Breast epithelium (tissue), 4 donors: ENCODE measurements at regions not wholly inside any gene's neighbourhood (a gene's known extent, or its start where the extent isn't known, plus 50 kb on each side); places are given as distances from the start of the nearest gene placed in this dataset.
"Not testable (repeated sequence)": the region's sequence is repeated elsewhere in the genome, so short reads cannot be mapped to it uniquely, and the experiment has no call there.

Experiments used
- DNase-seq, 2 donors: peaks; one replicate each; pipeline ENCODE4 v3.0.0-alpha.2; 2019; ENCODE audit warnings: low spot score in 2 of 2
- H3K27ac ChIP-seq, 2 donors: fragments of 200-600 bp; sonication (generic) in 1 of 2; one replicate each; pipeline ENCODE4 v1.5.1; 2016 to 2019; ENCODE audit warnings: mild to moderate bottlenecking in 1 of 2
- H3K27me3 ChIP-seq, 2 donors: fragments of 200-600 bp; sonication (generic) in 1 of 2; one replicate each; pipeline versions ENCODE4 v1.5.1 to v1.6.0; 2017 to 2019; ENCODE audit warnings: control low read depth in 1 of 2, mild to moderate bottlenecking in 1 of 2
- H3K36me3 ChIP-seq: fragments of 200-600 bp; one replicate; pipeline ENCODE4 v1.5.1; 2019
- H3K4me1 ChIP-seq, 2 donors: fragments of 200-600 bp; sonication (generic); one replicate each; pipeline ENCODE4 v1.5.1; 2016 to 2019; ENCODE audit warnings: control low read depth in 1 of 2
- H3K4me3 ChIP-seq, 3 donors: fragments of 200-600 bp; sonication (generic); 1 replicate in 2 of 3; 2 replicates in 1 of 3; pipeline ENCODE4 v1.5.1; 2016 to 2019; ENCODE audit warnings: mild to moderate bottlenecking in 3 of 3, moderate library complexity in 2 of 3
- H3K9me3 ChIP-seq, 2 donors: fragments of 200-600 bp; sonication (generic) in 1 of 2; one replicate each; pipeline ENCODE4 v1.5.1; 2016 to 2019; ENCODE audit warnings: control low read depth in 1 of 2
- CTCF ChIP-seq, 3 donors: fragments of 450-650 bp; IDR thresholded peaks; one replicate each; pipeline ENCODE4 v1.5.1; 2016 to 2017; ENCODE audit warnings: antibody characterized with exemption in 3 of 3, mild to moderate bottlenecking in 3 of 3, moderate library complexity in 3 of 3
- POLR2A ChIP-seq: fragments of 450-650 bp; IDR thresholded peaks from one replicate; pipeline ENCODE4 v1.6.1; 2016; ENCODE audit warnings: antibody characterized with exemption, mild to moderate bottlenecking, moderate library complexity
- POLR2AphosphoS5 ChIP-seq, 3 donors: sonication (generic); formaldehyde crosslinking; IDR thresholded peaks; one replicate each; pipeline ENCODE4 v1.6.1; 2017; ENCODE audit warnings: antibody characterized with exemption in 3 of 3
- intact Hi-C: fragments of 100-400 bp; cut with DNase I; formaldehyde crosslinking; loops from one replicate; pipeline ENCODE4 v1.15.1; 2023; ENCODE audit warnings: low total_unique reads

- Histone ChIP-seq H3K27me3 (no peaks in the 10 kb centered on the region), H3K27ac (no peak overlapping the region), H3K4me3 (no peak overlapping the region), H3K4me1 (no peaks in the 10 kb centered on the region), H3K9me3 (no peaks in the 10 kb centered on the region), H3K36me3 (no peaks in the 10 kb centered on the region)
- TF ChIP-seq POLR2AphosphoS5 (IDR thresholded peaks at IDR 0.05) (no peak), CTCF (IDR thresholded peaks at IDR 0.05) (no peak), POLR2A (no peak)
- intact Hi-C loops = no loop called here
- no peak for DNase-seq
Measured at GRCh38 chr5:74391410-74391809, 249.1 kb downstream of the ENC1 start.

- no peaks in the 10 kb centered on the region for H3K9me3 ChIP-seq
- H3K4me1 ChIP-seq = no peaks in the 10 kb centered on the region
- no peak overlapping the region for H3K4me3 ChIP-seq
- H3K27ac ChIP-seq = no peak overlapping the region
- intact Hi-C loops = no loop called here
- no peaks in the 10 kb centered on the region for H3K27me3 ChIP-seq
- TF ChIP-seq CTCF (IDR thresholded peaks at IDR 0.05) (no peak), POLR2A (no peak), POLR2AphosphoS5 (IDR thresholded peaks at IDR 0.05) (no peak)
- DNase-seq = no peak
- no peaks in the 10 kb centered on the region for H3K36me3 ChIP-seq
Measured at GRCh38 chr5:74390822-74391221, 249.7 kb downstream of the ENC1 start.

GRCh38 chr5:74390306-74390637, 250.3 kb downstream of the ENC1 start:
- no peaks in the 10 kb centered on the region for H3K9me3 ChIP-seq
- intact Hi-C loops = no loop called here
- H3K4me1 ChIP-seq = no peaks in the 10 kb centered on the region
- H3K36me3 ChIP-seq = no peaks in the 10 kb centered on the region
- no peak overlapping the region for H3K27ac ChIP-seq
- H3K4me3 ChIP-seq = no peak overlapping the region
- H3K27me3 ChIP-seq = no peaks in the 10 kb centered on the region
- no peak for TF ChIP-seq POLR2AphosphoS5 (IDR thresholded peaks at IDR 0.05)
- TF ChIP-seq CTCF (IDR thresholded peaks at IDR 0.05) = no peak
- TF ChIP-seq POLR2A = no peak
- no peak for DNase-seq

- no peak overlapping the region for H3K4me3 ChIP-seq
- intact Hi-C loops = no loop called here
- H3K27ac ChIP-seq = no peak overlapping the region
- H3K27me3 ChIP-seq = no peaks in the 10 kb centered on the region
- H3K4me1 ChIP-seq = no peaks in the 10 kb centered on the region
- no peak for DNase-seq
- no peaks in the 10 kb centered on the region for H3K9me3 ChIP-seq
- no peak for TF ChIP-seq CTCF (IDR thresholded peaks at IDR 0.05)
- no peak for TF ChIP-seq POLR2AphosphoS5 (IDR thresholded peaks at IDR 0.05)
- no peak for TF ChIP-seq POLR2A
- no peaks in the 10 kb centered on the region for H3K36me3 ChIP-seq
Measured at GRCh38 chr5:74389531-74390305, 250.8 kb downstream of the ENC1 start.

GRCh38 chr5:74388411-74388810, 252.1 kb downstream of the ENC1 start:
- H3K4me1 ChIP-seq, H3K36me3 ChIP-seq, H3K27ac ChIP-seq, H3K27me3 ChIP-seq, H3K9me3 ChIP-seq, DNase-seq, H3K4me3 ChIP-seq, intact Hi-C loops: not testable (repeated sequence)
